CD4-positive, alpha-beta T cell treated with Interferon alpha-2 for 1 hour (primary cell): ENCODE measurements at regions not wholly inside any gene's neighbourhood (a gene's known extent, or its start where the extent isn't known, plus 50 kb on each side); places are given as distances from the start of the nearest gene placed in this dataset.
"Not testable (repeated sequence)": the region's sequence is repeated elsewhere in the genome, so short reads cannot be mapped to it uniquely, and the experiment has no call there.

ENCODE experiments used
- DNase-seq, 2 donors: peaks; one replicate each; pipeline ENCODE4 v3.0.0-alpha.2; 2020 to 2022

- DNase-seq: no peak
Measured at GRCh38 chr6:80439721-80440470, 333.4 kb downstream of the BCKDHB start.

- no peak for DNase-seq
Measured at GRCh38 chr6:80438772-80439171, 332.3 kb downstream of the BCKDHB start.

GRCh38 chr6:80437801-80438200 lies 331.3 kb downstream of the BCKDHB start:
- DNase-seq: no peak

GRCh38 chr6:80437221-80437620 lies 330.8 kb downstream of the BCKDHB start:
- no peak for DNase-seq

- no peak for DNase-seq
Measured at GRCh38 chr6:80436663-80437062, 330.2 kb downstream of the BCKDHB start.

GRCh38 chr6:80435457-80435856 lies 329.0 kb downstream of the BCKDHB start:
- no peak for DNase-seq

- no peak for DNase-seq
Measured at GRCh38 chr6:80434691-80435350, 328.4 kb downstream of the BCKDHB start.

- no peak for DNase-seq
Measured at GRCh38 chr6:80433673-80434025, 327.2 kb downstream of the BCKDHB start.

GRCh38 chr6:80433010-80433672 lies 326.7 kb downstream of the BCKDHB start:
- DNase-seq: no peak

GRCh38 chr6:80425089-80425823 lies 318.8 kb downstream of the BCKDHB start:
- no peak for DNase-seq

- no peak for DNase-seq
Measured at GRCh38 chr6:80411486-80411885, 305.0 kb downstream of the BCKDHB start.

- DNase-seq: not testable (repeated sequence)
Measured at GRCh38 chr6:80407976-80408375, 301.5 kb downstream of the BCKDHB start.

- no peak for DNase-seq
Measured at GRCh38 chr6:80404889-80405288, 298.4 kb downstream of the BCKDHB start.

- DNase-seq: no peak
Measured at GRCh38 chr6:80403365-80403764, 296.9 kb downstream of the BCKDHB start.

- DNase-seq: no peak
Measured at GRCh38 chr6:80402266-80402665, 295.8 kb downstream of the BCKDHB start.
